Endometrial microvascular endothelial cells (primary cell): ENCODE measurements at regions not wholly inside any gene's neighbourhood (a gene's known extent, or its start where the extent isn't known, plus 50 kb on each side); places are given as distances from the start of the nearest gene placed in this dataset.

Experiments
- in situ Hi-C: cut with HindIII; loops from 2 replicates; pipeline ENCODE4 v1.10.0; 2017; ENCODE audit warnings: low sequenced_read_pairs, low pct_unique_long_range_greater_than_20kb; ENCODE audit errors: inconsistent ontology term

DNA sequence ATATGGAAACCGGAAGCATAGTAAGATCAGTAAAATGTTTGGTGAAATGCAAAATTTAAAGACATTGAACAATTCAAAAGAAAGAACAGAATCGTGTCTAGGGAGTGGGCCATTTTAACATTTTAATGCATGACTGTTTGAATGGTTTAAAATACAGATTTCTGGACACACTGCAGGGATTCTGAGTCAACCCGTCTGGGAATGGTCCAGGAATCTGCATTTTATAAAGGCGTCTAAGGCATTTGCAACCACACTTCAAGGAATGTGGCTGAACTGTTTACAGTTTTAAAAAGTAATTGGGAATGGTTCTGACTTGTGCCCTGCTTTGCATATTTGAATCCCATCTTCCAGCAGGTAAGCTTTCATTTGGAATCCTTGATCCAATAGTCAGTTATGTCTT, 811.7 kb upstream of the WWC1 start:
- in situ Hi-C loops, result no loop called here

GRCh38 chr5:167481345-167481744, 810.1 kb upstream of the WWC1 start:
- in situ Hi-C loops, result no loop called here

GRCh38 chr5:167482555-167482954, 808.9 kb upstream of the WWC1 start:
- in situ Hi-C loops, result no loop called here

- in situ Hi-C loops, result no loop called here
These were observed 806.2 kb upstream of the WWC1 start for GRCh38 chr5:167485061-167485774.

GRCh38 chr5:167488371-167488770, 803.1 kb upstream of the WWC1 start:
- in situ Hi-C loops, result no loop called here

DNA sequence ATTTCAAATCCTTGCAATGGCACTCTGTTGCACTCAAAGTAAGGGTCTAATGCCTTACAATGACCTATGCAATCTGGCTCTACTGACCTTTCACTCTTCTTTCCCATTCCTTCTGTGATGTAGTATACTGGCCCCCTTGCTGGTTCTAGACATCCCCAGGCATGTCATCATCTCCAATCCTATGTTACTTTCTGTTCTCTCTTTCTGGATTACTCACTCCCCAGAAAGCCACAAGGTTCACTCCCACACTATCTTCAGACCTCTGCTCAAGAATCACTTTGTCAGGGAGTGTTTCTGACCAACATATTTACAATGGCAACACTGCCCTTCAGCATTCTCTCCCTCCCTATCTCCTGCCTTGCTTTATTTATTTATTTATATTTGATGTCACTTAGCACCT, 802.2 kb upstream of the WWC1 start:
- in situ Hi-C loops, result no loop called here

DNA sequence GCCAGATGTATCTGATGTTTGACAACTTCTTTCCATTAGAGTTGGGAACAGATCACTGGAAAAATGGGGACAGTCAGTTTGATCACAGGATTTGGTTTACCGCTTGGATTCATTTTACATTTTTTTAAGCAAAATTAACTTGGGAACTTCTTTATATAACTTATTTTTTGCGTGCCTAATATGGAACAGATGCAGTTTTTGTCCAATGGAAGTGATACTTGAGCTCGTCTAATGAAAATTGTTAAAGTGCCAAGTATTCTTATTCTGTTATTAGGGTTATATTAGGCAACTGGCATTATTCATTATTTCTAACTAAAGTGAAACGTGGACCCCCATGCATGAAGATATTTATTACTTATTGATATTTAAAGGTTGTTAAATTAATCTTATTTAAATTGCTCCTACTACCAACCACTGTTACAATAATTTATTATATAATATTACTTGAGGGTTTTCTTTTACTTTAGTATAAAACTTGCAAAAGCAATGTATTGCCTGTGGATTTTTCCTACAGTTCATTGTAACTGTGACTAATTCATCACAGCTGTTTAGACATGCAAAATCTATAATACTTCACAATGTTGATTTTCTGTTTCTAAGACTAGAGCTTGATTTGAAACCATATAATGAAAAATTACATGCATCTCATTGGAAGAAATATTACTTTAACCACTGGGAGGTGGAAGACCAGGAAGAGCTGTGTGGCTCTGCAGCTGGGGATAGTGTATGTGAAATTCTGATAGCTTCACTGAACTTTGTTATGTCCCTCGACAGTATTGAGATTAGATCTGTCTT, 787.3 kb upstream of the WWC1 start:
- in situ Hi-C loops, result no loop called here

- in situ Hi-C loops, result no loop called here
These were observed 783.8 kb upstream of the WWC1 start for GRCh38 chr5:167507463-167508233.

DNA sequence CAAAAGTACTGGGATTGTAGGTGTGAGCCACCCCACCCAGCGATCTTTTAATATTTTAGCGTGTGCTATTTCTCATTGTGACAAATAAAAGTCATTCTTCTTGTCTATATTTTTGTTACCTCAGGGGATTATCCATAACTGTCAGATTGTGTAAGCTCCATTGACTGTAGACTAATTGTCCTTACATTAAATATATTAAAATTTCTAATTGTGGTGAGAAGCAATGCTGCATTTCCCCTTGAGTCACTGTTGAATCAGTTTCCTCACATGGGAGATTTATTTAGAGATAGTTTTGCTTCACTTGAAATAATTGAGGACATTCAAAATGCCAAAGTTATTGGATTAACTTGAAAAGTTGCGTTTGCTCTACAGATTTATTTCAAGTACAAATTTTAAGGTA, 782.4 kb upstream of the WWC1 start:
- in situ Hi-C loops, result no loop called here

DNA sequence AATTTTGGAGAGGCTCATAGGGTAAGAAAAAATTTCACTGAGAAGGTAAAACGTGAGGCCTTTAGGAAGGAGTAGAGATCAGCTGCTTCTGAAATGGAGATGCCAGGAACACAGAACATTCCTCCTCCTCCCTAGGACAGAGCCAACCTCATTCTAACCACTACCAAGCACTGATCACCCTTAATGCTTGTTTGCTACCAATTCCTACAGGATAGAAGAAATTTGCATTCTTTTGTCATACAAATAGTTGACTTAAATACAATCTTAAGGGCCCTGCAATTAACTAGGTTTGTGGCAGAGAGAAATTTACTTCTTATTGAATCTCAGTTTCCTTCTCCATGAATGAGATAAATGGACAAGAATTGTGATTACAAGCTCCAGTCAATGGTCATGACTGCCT, 780.2 kb upstream of the WWC1 start:
- in situ Hi-C loops, result no loop called here

GRCh38 chr5:167512111-167512510, 779.3 kb upstream of the WWC1 start:
- in situ Hi-C loops, result no loop called here

- in situ Hi-C loops, result no loop called here
These were observed 778.1 kb upstream of the WWC1 start for GRCh38 chr5:167513381-167513780.

- in situ Hi-C loops, result no loop called here
These were observed 777.0 kb upstream of the WWC1 start for GRCh38 chr5:167514461-167514860.

GRCh38 chr5:167525004-167525403, 766.4 kb upstream of the WWC1 start:
- in situ Hi-C loops, result no loop called here

- in situ Hi-C loops, result no loop called here
These were observed 762.8 kb upstream of the WWC1 start for GRCh38 chr5:167528651-167529050.

DNA sequence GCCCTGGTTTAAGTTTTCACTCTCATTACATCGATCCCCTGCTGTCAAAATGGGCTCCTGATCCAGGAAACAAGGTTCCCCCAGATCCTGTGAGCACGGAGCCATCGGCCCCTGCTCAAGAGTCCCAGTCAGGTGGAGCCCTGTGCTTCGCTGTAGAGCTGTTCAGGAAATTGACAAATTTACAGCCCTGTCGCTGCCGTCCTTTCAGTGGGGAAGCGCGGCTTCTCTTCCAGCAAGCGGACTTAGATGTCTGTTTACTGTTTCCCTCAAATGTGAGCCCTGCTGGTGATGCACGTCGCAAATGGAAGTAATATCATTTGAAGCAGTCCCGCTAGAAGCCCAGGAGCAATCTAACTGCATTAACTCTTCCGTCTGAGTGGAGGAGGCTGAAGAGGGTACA, 760.9 kb upstream of the WWC1 start:
- in situ Hi-C loops, result no loop called here

- in situ Hi-C loops, result no loop called here
These were observed 757.3 kb upstream of the WWC1 start for GRCh38 chr5:167533814-167534795.

GRCh38 chr5:167539747-167540146, 751.7 kb upstream of the WWC1 start:
- in situ Hi-C loops, result no loop called here

DNA sequence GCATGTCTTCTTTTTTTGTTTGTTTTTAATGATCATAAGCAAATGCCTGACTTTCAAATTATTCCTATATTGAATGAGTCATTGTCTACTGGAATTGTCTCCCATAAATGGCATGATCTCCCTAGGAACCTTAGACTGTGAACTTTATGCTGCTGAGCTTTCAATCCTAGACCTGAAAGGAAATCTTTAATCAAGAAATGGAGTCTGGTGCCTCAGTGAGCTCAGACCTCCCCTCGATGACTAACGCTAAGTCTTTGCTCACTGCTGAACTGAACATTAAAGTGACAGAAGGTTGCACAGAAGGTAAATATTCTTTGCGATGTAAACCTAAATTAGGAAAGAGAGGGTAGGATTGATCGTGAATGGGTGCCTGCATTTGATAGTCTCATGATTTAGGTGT, 745.2 kb upstream of the WWC1 start:
- in situ Hi-C loops, result no loop called here
